Kidney epithelial cell (primary cell): ENCODE measurements at regions not wholly inside any gene's neighbourhood (a gene's known extent, or its start where the extent isn't known, plus 50 kb on each side); places are given as distances from the start of the nearest gene placed in this dataset.

Source experiments
- DNase-seq: peaks from one replicate; pipeline ENCODE4 v3.0.0-alpha.2; 2010; ENCODE audit warnings: low read depth
- H3K27me3 ChIP-seq: 2 replicates; pipeline ENCODE4 v1.6.0; 2011; ENCODE audit warnings: low read length; ENCODE audit not compliant: control insufficient read depth, insufficient read depth
- H3K36me3 ChIP-seq: 2 replicates; pipeline ENCODE4 v1.5.1; 2011; ENCODE audit warnings: low read length; ENCODE audit not compliant: control insufficient read depth, insufficient read depth
- H3K4me3 ChIP-seq: 2 replicates; pipeline ENCODE4 v1.5.1; 2011; ENCODE audit warnings: low read depth, mild to moderate bottlenecking, control low read depth, low read length
- TF ChIP-seq, protein P1 (sequence below): IDR thresholded peaks from 2 replicates; pipeline ENCODE4 v1.5.1; 2011; ENCODE audit warnings: mild to moderate bottlenecking, moderate library complexity, low read length, control low read depth, inconsistent platforms; ENCODE audit not compliant: insufficient read depth, poor library complexity, severe bottlenecking

DNA sequence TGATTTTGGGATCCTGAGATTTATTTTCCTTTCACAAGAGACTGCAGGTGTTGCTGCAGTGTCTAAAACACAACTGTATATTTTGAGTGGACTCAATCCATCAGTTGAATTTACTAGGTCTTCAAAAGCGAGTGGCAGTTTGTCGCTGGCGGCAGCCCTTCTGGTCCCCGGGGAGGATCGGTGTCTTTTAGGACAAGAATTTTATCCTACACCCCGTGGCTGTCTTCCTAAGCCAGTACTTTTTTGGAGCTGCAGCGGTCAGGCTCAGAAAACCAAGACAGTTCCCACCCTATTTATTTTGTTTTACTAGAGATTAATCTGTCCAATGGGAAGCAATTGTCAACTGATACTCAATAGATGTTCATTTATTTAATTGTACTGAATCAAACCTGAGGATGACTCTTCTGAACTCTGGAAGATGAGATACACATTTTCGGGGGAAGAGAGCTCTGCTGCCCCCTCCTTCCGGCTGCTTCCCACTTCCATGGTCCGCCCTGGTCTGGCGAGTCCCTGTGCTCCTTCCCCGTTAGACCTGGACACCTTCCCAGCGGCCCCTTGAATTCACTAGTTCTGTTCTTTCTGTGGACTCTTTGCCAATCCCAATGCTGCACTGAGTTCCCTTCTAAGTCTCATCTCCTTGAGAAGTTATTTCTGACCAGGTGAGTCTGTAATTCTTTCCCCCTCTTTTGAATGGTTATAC lies 90.6 kb downstream of the ERMARD start:
- Histone ChIP-seq H3K4me3 (no peak overlapping the region), H3K36me3 (no peaks in the 10 kb centered on the region), H3K27me3 (peaks cover 9% of the 10 kb centered on the region)
- TF ChIP-seq, protein P1, sequence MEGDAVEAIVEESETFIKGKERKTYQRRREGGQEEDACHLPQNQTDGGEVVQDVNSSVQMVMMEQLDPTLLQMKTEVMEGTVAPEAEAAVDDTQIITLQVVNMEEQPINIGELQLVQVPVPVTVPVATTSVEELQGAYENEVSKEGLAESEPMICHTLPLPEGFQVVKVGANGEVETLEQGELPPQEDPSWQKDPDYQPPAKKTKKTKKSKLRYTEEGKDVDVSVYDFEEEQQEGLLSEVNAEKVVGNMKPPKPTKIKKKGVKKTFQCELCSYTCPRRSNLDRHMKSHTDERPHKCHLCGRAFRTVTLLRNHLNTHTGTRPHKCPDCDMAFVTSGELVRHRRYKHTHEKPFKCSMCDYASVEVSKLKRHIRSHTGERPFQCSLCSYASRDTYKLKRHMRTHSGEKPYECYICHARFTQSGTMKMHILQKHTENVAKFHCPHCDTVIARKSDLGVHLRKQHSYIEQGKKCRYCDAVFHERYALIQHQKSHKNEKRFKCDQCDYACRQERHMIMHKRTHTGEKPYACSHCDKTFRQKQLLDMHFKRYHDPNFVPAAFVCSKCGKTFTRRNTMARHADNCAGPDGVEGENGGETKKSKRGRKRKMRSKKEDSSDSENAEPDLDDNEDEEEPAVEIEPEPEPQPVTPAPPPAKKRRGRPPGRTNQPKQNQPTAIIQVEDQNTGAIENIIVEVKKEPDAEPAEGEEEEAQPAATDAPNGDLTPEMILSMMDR: no peak
- DNase-seq: no peak

DNA sequence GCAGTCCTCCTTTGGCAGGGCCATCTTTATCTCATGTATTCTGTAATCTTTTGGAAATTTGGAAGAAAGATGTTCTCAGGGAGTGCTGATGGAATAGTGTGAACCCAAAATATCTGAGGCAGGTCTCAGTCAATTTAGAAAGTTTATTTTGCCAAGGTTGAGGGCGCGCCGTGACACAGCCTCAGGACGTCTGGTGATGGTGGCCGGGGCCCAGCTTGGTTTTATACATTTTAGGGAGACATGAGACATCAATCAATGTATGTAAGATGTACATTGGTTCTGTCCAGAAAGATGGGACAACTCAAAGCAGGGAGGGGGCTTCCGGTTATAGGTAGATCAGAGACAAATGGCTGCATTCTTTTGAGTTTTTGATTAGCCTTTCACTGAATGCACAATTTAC lies 89.8 kb downstream of the ERMARD start:
- Histone ChIP-seq H3K27me3 (peaks cover 7% of the 10 kb centered on the region), H3K4me3 (no peak overlapping the region), H3K36me3 (no peaks in the 10 kb centered on the region)
- no peak for DNase-seq
- TF ChIP-seq, protein P1: no peak

DNA sequence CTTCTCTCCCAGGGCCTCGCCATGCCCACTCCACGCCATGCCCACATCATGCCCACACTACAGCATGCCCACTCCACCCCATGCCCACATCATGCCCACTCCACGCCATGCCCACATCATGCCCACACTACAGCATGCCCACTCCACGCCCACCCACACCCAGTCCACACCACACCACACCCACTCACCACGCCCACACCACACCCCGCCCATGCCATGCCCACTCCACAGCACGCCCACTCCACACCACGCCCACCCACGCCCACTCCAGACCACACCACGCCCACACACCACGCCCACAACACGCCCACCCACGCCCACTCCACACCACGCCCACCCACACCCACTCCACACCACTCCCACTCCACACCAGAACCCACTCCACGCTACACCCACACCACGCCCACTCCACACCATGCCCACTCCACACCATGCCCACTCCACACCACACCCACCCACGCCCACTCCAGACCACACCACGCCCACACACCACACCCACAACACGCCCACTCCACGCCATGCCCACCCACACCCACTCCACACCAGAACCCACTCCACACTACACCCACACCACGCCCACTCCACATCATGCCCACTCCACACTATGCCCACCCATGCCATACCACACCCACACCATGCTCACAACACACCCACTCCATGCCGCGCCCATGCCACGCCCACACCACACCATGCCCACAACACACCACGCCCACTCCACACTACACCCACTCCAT lies 88.6 kb downstream of the ERMARD start:
- Histone ChIP-seq H3K27me3 (peaks cover 7% of the 10 kb centered on the region), H3K4me3 (no peak overlapping the region), H3K36me3 (no peaks in the 10 kb centered on the region)
- TF ChIP-seq, protein P1: no peak
- no peak for DNase-seq

DNA sequence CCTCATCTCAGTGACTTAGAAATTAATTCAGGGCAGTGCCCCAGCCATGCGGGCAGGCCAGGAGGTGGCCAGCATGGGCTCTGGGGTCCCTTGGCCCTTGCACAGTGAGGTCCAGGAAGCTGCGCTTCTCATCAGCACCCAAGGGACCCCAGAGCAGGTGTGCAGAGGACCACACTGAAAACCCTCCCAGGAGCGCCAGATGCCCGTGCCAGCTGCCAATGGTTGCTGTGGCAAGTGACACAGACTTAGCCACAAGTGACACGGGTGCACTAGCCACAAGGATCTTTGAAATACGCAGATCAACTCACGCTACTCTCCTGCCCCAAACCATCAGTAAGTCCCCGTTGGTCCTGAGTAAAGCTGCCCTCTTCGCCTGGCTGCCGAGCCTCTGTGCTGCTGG lies 88.1 kb downstream of the ERMARD start:
- H3K36me3 ChIP-seq: no peaks in the 10 kb centered on the region
- no peak overlapping the region for H3K4me3 ChIP-seq
- DNase-seq: no peak
- peaks cover 7% of the 10 kb centered on the region for H3K27me3 ChIP-seq
- TF ChIP-seq, protein P1: no peak

DNA sequence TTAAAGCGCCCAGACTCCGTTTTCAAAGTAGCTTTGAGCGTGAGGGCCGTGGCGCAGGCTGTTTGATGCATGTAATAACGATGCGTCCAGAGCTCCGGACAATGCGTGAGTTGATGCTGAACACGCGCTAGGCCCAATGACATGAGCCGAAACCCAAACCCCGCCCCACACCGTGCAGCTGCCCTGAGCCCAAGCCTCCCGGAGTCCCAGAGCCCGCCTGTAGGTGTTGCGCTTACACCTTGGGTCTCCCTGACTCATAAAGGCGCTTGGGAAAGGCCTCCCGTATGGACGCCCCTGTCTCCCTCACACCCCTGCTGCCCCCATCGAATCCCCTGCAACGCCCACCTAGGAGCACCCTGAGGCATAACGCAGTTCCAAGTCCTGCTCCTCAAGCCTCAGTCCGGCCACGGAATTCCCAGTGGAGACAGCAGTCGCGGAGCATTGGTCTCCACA lies 87.6 kb downstream of the ERMARD start:
- peaks cover 7% of the 10 kb centered on the region for H3K27me3 ChIP-seq

More for the DNA sequence above, 87.6 kb downstream of the ERMARD start:
- H3K36me3 ChIP-seq: no peaks in the 10 kb centered on the region
- no peak for DNase-seq
- TF ChIP-seq, protein P1: no peak
- no peak overlapping the region for H3K4me3 ChIP-seq
